ENCODE measurements at regions not wholly inside any gene's neighbourhood (a gene's known extent, or its start where the extent isn't known, plus 50 kb on each side); places are given as distances from the start of the nearest gene placed in this dataset.
"Not testable (repeated sequence)": the region's sequence is repeated elsewhere in the genome, so short reads cannot be mapped to it uniquely, and the experiment has no call there.

- H3K4me3 Mint-ChIP-seq = no peak overlapping the region
- intact Hi-C loops (cut with DNase I, micrococcal nuclease) = no loop called here
- DNase-seq (no peak), ATAC-seq (no peak)
- CTCF ChIA-PET = no interaction called here
- H3K36me3 Mint-ChIP-seq (ENCODE audit: low read depth) = no peaks in the 10 kb centered on the region
- peaks cover 11% of the 10 kb centered on the region for H3K4me1 Mint-ChIP-seq
- H3K9me3 Mint-ChIP-seq (ENCODE audit: low read depth) = no peaks in the 10 kb centered on the region
- no peaks in the 10 kb centered on the region for H3K27me3 Mint-ChIP-seq
- POLR2A ChIA-PET = no interaction called here
- no peak overlapping the region for H3K27ac Mint-ChIP-seq
These were observed 84.4 kb upstream of the MLN start for GRCh38 chr6:33888183-33888582.

DNA sequence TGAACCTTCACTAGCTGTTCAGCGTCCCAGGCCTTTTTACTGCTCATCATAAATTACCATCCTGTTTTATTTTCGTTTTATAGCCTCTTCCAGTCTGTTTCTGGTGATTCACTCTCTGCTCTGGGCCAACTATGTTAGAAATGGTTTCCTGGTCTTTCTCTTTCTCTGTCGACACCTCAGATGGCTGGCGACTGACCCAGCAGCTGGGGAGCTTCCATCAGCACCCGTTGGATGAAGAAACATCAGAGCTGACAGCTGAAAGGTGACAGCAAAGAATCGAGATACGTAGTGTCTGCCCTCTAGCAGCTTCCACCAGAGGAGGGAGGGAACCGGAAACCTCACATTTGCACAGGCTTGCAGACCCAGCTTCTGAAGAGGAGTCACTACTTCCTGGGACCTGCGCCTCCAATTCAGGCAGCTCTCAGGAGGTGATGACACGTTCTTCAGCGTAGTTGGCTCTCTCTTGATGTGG lies 82.9 kb upstream of the MLN start:
- ATAC-seq (peak; percentile 87), DNase-seq (peak; percentile 47)
- H3K27ac Mint-ChIP-seq = peak overlapping the region; percentile 25
- ChIA-PET CTCF (interaction anchor here (0.7 to 0.8 kb wide), 2 partner anchors 28 to 905 kb away, joined by 3 read pairs; partner anchors contain the start of gene BLTP3A), POLR2A (no interaction called here)
- H3K4me1 Mint-ChIP-seq = peaks cover 11% of the 10 kb centered on the region
- H3K9me3 Mint-ChIP-seq (ENCODE audit: low read depth) = no peaks in the 10 kb centered on the region
- no peaks in the 10 kb centered on the region for H3K27me3 Mint-ChIP-seq
- intact Hi-C loops (cut with DNase I, micrococcal nuclease) = no loop called here
- no peak overlapping the region for H3K4me3 Mint-ChIP-seq
- H3K36me3 Mint-ChIP-seq (ENCODE audit: low read depth) = no peaks in the 10 kb centered on the region

DNA sequence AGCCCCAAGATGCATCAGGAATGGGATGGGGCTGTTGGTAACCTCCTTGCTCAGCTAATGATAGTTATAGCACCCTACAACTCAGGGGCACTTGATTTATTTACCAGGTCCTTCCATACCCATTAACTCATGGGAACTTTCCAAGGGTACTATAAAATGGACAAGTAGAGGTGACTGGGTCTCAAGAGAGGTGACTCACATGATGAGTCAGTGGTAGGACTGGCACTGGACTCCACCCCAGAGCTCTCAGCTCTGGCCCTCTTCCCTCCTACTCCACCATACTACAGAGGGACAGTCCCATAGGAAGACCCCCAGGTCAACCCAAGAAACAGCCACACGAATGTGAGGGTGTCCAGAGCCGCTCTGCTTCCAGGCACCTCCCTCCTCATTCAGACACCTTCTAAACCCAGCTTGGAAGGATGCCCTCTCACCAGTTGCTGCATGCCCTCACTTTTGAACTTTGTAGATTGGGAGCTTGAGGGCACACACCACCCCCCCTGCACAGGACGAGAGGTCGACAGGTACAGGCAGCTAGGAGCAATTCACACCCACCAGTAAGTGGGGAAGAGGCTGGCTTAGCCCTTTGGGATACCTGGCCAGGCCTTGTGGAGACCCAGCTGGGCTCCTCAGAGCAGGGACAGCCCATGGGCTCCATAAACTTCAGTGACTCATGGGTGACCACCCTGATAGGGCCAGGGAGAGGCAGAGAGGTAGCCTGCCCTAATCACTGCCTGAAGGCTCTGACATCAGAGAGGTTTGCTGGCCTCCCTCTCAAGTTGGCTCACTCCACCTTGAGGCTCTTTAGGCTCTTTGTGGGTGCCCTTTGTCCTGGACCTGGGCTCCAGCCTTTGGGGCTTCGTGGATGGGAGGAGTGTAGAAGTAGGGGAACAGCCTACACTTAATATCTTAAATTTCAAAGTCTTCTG lies 81.6 kb upstream of the MLN start:
- ATAC-seq (no peak), DNase-seq (no peak)
- intact Hi-C loops (cut with DNase I, micrococcal nuclease) = no loop called here
- Mint-ChIP-seq H3K36me3 (ENCODE audit: low read depth) (no peaks in the 10 kb centered on the region), H3K4me3 (no peak overlapping the region), H3K4me1 (peaks cover 14% of the 10 kb centered on the region), H3K27me3 (no peaks in the 10 kb centered on the region), H3K9me3 (ENCODE audit: low read depth) (no peaks in the 10 kb centered on the region), H3K27ac (no peak overlapping the region)
- ChIA-PET CTCF (no interaction called here), POLR2A (no interaction called here)

DNA sequence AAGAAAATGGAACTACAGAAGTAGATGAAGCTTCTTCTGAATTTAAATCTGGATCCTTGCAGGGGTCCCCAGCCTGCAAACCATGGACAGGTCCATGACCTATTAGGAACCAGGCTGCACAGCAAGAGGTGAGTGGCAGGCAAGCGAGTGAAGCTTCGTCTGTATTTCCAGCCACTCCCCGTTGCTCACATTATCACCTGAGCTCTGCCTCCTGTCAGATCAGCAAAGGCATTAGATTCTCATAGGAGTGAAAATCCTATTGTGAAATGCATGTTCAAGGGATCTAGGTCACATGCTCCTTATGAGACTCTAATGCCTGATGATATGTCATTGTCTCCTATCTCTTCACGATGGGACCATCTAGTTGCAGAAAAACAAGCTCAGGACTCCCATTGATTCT lies 79.8 kb upstream of the MLN start:
- intact Hi-C loops (cut with DNase I, micrococcal nuclease); H3K9me3 Mint-ChIP-seq (ENCODE audit: low read depth); H3K36me3 Mint-ChIP-seq (ENCODE audit: low read depth): not testable (repeated sequence)

GRCh38 chr6:33882154-33882553 lies 78.4 kb upstream of the MLN start:
- ChIA-PET POLR2A (no interaction called here), CTCF (no interaction called here)
- ATAC-seq = no peak
- Mint-ChIP-seq H3K4me3 (no peak overlapping the region), H3K9me3 (ENCODE audit: low read depth) (no peaks in the 10 kb centered on the region), H3K27ac (no peak overlapping the region), H3K27me3 (no peaks in the 10 kb centered on the region), H3K36me3 (ENCODE audit: low read depth) (no peaks in the 10 kb centered on the region), H3K4me1 (peaks cover 9% of the 10 kb centered on the region)
- DNase-seq = no peak
- intact Hi-C loops (cut with DNase I, micrococcal nuclease) = no loop called here

More for the DNA sequence above, 79.8 kb upstream of the MLN start:
- H3K27me3 Mint-ChIP-seq, H3K27ac Mint-ChIP-seq, POLR2A ChIA-PET, H3K4me3 Mint-ChIP-seq, DNase-seq, ATAC-seq: not testable (repeated sequence)
- peaks cover 14% of the 10 kb centered on the region for H3K4me1 Mint-ChIP-seq
- CTCF ChIA-PET = interaction anchor here (0.8 kb wide), 1 partner anchor 25 kb away, joined by 3 read pairs; no protein-coding TSS in a partner anchor

- intact Hi-C loops (cut with DNase I, micrococcal nuclease) = no loop called here
- ChIA-PET CTCF (no interaction called here), POLR2A (no interaction called here)
These were observed 77.0 kb upstream of the MLN start for GRCh38 chr6:33880766-33881165.

DNA sequence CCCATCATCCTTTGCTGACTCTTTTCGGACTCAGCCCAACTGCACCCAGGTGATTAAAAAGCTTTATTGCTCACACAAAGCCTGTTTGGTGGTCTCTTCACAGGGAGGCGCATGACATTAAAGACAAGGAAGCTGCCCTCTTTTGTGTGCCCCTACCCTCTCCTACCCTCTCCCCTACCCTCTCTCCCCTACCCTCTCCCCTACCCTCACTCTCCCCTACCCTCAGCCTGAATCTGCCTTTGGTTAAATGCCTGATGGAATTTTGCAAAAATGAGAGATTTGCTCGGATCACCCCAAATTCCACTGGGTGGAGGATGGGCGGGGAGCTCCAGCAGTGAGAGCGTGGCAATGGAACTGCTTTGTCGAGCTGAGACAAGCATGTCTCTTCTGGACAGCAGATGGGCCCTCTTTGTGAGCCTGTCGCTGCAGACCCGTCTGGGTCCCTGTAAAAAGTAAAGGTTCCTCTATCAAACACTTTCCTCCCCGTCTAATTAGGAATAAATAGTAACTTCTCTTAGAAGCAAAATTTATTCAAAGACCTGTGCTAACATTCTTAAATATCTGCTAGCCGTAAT lies 76.4 kb upstream of the MLN start:
- Mint-ChIP-seq H3K9me3 (ENCODE audit: low read depth) (no peaks in the 10 kb centered on the region), H3K27ac (no peak overlapping the region), H3K4me3 (no peak overlapping the region), H3K4me1 (peaks cover 3% of the 10 kb centered on the region), H3K27me3 (no peaks in the 10 kb centered on the region), H3K36me3 (ENCODE audit: low read depth) (no peaks in the 10 kb centered on the region)
- CTCF ChIA-PET = no interaction called here
- POLR2A ChIA-PET = no interaction called here
- intact Hi-C loops (cut with DNase I, micrococcal nuclease) = no loop called here
- ATAC-seq = no peak
- DNase-seq = no peak

More at GRCh38 chr6:33880766-33881165, 77.0 kb upstream of the MLN start:
- Mint-ChIP-seq H3K27me3 (no peaks in the 10 kb centered on the region), H3K9me3 (ENCODE audit: low read depth) (no peaks in the 10 kb centered on the region), H3K36me3 (ENCODE audit: low read depth) (no peaks in the 10 kb centered on the region), H3K4me3 (no peak overlapping the region), H3K27ac (no peak overlapping the region), H3K4me1 (peaks cover 3% of the 10 kb centered on the region)
- ATAC-seq (no peak), DNase-seq (no peak)

- ChIA-PET CTCF (interaction anchor here (1.0 to 1.5 kb wide), 2 partner anchors 27 to 107 kb away, joined by 3 to 5 read pairs; no protein-coding TSS in a partner anchor), POLR2A (no interaction called here)
- no peaks in the 10 kb centered on the region for H3K27me3 Mint-ChIP-seq
- no peak overlapping the region for H3K4me3 Mint-ChIP-seq
- no peak for DNase-seq
- H3K27ac Mint-ChIP-seq = no peak overlapping the region
- peaks cover 6% of the 10 kb centered on the region for H3K4me1 Mint-ChIP-seq
- no peaks in the 10 kb centered on the region for H3K9me3 Mint-ChIP-seq (ENCODE audit: low read depth)
- intact Hi-C loops (cut with DNase I, micrococcal nuclease) = no loop called here
- no peak for ATAC-seq
- H3K36me3 Mint-ChIP-seq (ENCODE audit: low read depth) = no peaks in the 10 kb centered on the region
These were observed 74.8 kb upstream of the MLN start for GRCh38 chr6:33878562-33878961.

DNA sequence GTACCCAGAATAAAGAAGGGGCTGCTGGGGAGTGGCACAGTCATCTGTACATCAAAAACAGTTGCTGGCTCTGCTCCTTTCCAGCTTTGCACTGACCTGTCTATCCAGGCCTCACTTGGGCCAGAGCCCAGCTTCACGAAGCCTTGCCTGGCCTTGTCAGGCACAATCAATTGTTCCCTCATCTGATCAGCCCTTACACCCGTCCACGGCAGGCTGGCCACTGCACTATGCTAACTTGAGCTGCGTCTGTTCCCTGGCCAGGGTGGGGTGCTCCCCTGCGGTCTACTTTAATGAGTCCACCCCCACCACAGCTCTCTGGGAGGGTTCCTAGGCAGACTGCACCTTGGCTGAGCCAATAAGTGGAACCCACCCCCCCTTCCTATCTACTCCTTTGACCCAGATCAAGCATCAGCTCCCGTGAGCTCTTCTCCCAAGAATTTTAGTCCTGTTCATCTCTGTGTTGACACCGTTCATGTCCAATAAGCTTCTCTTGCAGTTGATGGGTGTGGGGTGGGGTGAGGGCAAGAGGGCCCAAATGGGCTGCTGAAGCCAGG lies 74.3 kb upstream of the MLN start:
- Mint-ChIP-seq H3K27me3 (no peaks in the 10 kb centered on the region), H3K9me3 (ENCODE audit: low read depth) (no peaks in the 10 kb centered on the region), H3K4me1 (peaks cover 6% of the 10 kb centered on the region), H3K4me3 (no peak overlapping the region), H3K36me3 (ENCODE audit: low read depth) (no peaks in the 10 kb centered on the region), H3K27ac (no peak overlapping the region)
- ATAC-seq (no peak), DNase-seq (no peak)
- intact Hi-C loops (cut with DNase I, micrococcal nuclease) = no loop called here
- CTCF ChIA-PET = interaction anchor here (1.0 to 1.5 kb wide), 2 partner anchors 27 to 107 kb away, joined by 3 to 5 read pairs; no protein-coding TSS in a partner anchor
- POLR2A ChIA-PET = no interaction called here

DNA sequence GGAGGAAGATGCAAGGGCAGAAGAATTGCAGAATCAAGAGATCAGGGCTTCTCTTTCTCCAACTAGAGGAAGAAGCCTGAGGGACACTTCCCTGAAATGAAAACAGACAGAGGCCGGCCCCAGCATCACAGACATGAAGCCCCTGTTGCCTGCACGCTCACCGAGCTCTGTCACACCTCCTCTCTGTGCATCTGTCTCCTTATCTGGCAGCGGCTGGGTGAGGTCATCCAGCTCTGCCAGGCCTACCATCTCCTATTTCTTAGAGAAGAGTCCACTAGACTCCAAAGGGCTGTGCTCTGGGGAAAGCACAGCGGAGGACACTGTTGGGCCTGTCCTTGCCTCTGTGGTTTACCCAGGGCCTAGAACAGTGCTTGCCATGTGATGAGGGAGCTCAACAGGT lies 71.9 kb upstream of the MLN start:
- CTCF ChIA-PET = interaction anchor here (0.6 to 0.8 kb wide), 2 partner anchors 111 to 679 kb away, joined by 3 to 5 read pairs; no protein-coding TSS in a partner anchor
- ATAC-seq = no peak
- Mint-ChIP-seq H3K27me3 (no peaks in the 10 kb centered on the region), H3K4me3 (no peak overlapping the region), H3K9me3 (ENCODE audit: low read depth) (no peaks in the 10 kb centered on the region), H3K4me1 (peaks cover 4% of the 10 kb centered on the region), H3K27ac (no peak overlapping the region), H3K36me3 (ENCODE audit: low read depth) (no peaks in the 10 kb centered on the region)
- intact Hi-C loops (cut with DNase I, micrococcal nuclease) = no loop called here
- POLR2A ChIA-PET = interaction anchor here (0.6 kb wide), 1 partner anchor 471 kb away, joined by 3 read pairs; no protein-coding TSS in a partner anchor
- no peak for DNase-seq

DNA sequence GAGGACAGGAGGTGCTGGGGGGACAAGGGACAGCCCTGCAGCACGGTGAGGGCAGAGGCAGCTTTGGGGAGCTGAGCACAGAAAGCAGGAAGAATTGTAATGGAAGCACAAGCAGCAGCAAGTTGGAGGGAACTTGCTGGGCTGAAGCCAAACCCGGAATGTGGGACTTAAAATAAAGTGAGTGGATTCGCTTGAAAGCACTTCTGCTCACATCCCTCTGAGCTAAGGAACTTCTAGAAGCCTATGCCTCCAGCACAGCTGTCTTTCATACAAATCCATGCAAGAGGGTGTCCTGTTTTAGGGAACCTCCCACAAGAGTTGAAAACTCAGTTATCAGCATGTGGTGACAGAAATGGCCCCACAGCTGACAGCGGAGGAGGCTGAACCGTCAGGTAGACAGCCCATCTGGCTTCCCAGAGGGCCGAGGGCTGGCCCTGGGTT lies 71.4 kb upstream of the MLN start:
- Mint-ChIP-seq H3K36me3 (ENCODE audit: low read depth) (no peaks in the 10 kb centered on the region), H3K27ac (no peak overlapping the region), H3K4me3 (no peak overlapping the region), H3K9me3 (ENCODE audit: low read depth) (no peaks in the 10 kb centered on the region), H3K4me1 (peaks cover 3% of the 10 kb centered on the region), H3K27me3 (no peaks in the 10 kb centered on the region)
- ATAC-seq (no peak), DNase-seq (no peak)
- ChIA-PET POLR2A (no interaction called here), CTCF (interaction anchor here (0.6 to 0.8 kb wide), 2 partner anchors 112 to 680 kb away, joined by 3 to 5 read pairs; no protein-coding TSS in a partner anchor)
- intact Hi-C loops (cut with DNase I, micrococcal nuclease) = no loop called here
